Stimulated activated CD4-positive, alpha-beta T cell treated with anti-CD3 and anti-CD28 coated beads, Interleukin-15, amount 100 ng/mL, for 48 hours (primary cell): ENCODE measurements at regions not wholly inside any gene's neighbourhood (a gene's known extent, or its start where the extent isn't known, plus 50 kb on each side); places are given as distances from the start of the nearest gene placed in this dataset.

ENCODE experiments used
- DNase-seq, 2 donors: peaks; one replicate each; pipeline ENCODE4 v3.0.0-alpha.2; 2020; ENCODE audit warnings: low read depth in 2 of 2

DNA sequence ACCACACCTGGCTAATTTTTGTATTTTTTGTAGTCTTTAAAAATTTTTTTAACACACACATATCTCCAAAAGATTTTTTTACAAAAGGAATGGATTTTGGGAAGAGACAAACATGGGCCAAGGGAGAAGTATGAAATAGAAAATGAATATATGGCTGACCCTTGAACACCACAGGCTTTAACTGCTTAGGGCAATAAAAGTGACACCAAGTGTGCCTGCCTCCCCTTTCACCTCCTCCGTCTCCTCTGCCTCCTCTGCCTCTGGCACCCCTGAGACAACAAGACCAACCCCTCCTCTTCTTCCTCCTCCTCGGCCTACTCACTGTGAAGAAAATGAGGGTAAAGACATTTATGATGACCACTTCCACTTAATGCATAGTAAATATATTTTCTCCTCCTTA lies 483.9 kb downstream of the KDM4C start:
- no peak for DNase-seq

DNA sequence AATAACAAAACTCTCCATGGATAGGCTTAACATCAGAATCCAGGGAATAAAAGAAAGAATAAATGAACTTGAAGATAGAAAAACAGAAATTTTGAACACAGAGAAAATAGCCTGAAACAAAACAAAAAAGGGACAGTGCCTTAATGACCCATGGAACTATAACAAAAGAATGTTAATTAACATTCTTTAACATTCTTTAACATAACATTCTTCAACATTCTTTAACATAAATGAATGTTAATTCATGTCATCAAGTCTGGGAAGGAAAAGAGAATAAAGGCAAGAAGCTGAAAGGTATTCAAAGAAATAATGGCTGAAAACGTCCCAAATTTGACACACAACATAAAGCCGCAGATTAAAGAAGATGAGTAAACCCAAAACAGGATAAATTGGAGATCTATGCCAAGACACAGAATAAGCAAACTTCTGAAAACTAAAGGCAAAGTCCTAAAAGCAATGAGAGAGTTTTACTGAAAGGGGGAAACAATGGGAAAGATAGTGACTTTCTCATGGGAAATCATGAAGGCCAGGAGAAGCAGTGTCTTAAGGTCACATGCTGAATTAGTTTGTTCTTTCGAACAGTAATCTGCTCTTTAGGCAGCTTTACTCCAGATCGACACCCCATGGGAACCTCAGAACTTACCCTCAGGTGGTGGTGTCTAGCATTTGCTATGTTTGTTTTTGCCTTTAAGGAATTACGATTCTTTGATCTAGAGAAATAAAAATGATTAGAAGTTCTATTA lies 483.0 kb downstream of the KDM4C start:
- no peak for DNase-seq

DNA sequence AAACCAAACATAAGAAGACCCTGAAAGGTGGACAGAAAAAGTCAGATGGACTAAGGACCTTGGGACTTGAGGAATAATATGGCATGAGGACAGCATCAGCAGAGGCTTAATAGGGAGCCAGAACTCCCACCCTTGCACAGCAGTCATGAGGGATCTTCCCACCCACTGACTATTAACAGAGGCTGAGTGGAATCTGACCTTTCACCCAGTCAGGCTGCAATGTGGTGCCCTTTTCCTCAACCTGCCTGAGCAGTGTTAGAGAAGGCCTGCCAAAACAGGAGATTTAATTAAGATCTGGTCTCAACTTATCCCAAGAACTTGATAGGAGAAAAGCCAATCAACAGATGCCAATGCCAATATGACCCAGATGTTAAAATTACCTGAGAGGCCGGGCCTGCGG lies 481.9 kb downstream of the KDM4C start:
- DNase-seq, result no peak

DNA sequence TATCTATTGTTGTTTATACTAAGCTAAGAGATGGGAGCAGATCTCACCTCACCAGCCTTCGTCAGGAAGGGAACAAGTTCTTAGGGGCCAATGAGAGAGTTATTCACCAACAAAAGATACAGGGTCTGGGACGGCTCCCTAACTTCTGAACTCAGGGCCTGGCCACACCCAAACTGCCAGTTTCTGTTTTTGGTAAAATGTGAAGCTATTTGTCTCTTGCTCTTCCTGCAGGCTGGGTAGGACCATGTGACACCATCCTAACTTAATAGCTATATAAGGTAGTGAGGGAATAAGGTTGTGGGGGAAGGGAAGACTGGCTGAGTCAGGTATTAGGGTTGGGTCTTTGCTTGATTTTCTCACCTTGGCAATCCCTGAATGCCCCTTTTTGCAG lies 480.5 kb downstream of the KDM4C start:
- no peak for DNase-seq

DNA sequence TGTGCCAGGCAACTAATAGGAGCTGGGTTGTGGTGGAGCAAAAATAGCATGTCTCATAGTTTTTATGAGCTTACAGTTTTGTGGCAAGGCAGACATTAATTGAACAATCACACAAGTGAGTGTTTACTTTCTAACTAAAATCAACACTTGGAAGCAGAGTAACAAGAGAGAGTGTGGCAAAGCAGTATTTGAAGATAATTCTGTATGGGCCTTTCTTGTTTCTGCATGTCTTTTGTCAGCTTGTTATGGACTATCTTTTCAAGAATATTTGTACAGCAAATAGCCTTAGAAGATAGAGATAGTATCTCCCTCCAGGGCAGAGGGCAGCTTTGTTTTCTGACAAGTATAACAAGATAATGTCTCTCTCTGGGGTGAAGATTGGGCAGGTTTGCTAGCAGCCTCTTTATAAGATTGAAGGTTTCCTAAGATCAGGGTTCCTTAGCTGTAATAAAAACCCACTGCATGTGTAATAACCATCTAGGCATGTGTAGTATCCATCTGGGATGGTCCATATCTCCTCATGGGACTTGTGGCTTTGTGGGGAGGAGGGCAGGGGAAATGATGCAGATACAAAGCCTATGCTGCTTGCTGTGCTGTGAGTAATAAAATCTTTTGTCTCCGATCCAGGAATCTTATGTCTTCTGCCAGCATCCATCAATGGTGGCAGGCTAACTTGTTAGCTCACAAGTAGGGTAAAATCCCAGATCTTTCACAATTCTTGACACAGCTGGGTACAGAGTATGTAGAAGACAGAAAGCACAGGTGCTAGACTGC lies 479.9 kb downstream of the KDM4C start:
- DNase-seq, result no peak

DNA sequence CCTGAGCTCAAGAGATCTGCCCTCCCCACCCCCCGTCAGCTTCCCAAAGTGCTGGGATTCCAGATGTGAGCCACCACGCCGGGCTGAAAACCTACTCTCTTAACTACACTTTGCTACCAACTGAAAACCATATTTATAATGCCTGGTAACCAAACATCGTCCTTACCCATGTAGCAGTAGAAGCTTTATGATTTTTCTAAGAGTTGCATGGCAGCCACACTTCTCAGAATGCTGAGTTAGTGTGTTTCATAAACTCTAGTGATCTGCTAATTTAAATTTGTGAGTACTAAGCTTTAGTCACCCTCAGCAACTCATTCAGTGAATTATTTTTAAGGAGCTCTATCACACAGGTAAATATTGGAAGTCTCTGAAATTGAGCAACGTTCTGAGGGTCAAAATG lies 478.4 kb downstream of the KDM4C start:
- DNase-seq, result no peak

DNA sequence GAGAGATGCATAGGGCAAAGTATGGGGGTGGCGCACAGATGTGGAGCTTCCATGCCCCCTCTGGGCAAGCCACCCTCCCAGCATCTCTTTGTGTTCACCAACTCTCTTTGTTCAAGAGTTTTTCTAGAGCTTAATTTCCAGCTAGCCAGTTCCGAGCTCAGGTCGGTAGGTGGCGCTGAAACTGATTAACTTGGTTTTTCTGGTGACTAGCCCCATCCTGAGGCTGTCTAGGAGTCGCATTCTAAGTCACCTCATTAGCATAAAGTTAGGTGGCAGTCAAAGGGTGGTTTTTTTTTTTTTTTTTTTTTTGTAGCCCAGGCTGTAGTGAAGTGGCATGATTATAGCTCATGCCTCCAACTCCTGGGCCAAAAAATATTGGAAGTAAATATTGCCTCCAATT lies 476.4 kb downstream of the KDM4C start:
- peak; percentile 17 to 31 for DNase-seq

DNA sequence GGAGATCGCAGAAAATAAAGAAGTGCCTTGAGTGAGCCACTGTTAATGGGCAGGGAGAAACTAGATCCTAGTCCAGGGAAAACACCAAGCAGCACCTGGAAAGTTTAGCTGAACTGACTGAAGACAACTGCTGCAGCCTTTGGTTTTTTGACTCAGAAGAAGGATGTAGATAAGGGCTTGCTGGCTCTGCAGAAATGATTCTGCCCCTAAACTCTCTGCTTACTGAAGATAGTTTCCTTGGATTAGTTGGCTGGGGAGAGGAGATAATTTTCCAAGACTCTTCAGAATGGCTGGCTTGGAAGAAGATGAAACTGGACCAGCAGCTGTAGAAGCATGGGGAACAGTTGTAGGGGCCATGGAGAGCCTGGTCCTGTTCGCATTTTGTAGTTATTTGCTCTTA lies 471.8 kb downstream of the KDM4C start:
- DNase-seq, result no peak

DNA sequence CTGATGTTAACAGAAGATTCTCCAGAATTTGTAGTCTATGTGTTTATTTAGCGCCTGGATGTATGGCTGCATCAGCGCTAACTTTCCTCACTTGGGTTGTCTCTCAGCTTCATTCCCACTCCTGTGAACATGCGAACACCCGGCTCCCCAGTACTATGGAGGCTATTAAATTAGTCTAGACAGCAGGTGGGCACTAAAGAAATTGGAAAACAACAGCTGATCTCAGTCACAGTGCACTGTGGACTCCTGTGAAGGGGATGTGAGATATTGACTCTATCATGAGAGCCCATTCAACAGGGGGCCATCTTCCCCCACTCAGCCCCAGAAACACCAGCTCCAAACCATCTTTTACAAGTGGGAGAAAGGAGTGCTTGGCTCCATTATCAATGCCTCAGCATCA lies 471.0 kb downstream of the KDM4C start:
- DNase-seq, result no peak

DNA sequence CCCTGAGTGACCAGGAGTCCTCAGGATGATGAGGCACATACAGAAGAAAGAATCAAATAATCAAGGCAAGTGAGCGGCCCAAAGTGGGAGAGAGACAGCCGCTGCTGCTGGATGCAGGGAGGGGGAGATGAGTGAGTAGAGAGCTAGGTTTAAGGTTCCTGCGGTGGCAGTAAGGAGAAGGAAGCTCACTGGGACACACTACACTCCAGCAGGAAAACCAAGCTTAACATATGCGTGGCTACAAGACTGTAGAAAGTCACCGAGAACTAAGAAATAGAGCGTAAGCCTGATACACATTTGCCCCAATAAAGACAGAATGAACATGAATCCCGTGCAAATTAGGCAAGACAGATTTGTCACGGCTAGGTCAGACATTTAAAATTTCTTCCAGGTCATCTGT lies 470.2 kb downstream of the KDM4C start:
- no peak for DNase-seq

DNA sequence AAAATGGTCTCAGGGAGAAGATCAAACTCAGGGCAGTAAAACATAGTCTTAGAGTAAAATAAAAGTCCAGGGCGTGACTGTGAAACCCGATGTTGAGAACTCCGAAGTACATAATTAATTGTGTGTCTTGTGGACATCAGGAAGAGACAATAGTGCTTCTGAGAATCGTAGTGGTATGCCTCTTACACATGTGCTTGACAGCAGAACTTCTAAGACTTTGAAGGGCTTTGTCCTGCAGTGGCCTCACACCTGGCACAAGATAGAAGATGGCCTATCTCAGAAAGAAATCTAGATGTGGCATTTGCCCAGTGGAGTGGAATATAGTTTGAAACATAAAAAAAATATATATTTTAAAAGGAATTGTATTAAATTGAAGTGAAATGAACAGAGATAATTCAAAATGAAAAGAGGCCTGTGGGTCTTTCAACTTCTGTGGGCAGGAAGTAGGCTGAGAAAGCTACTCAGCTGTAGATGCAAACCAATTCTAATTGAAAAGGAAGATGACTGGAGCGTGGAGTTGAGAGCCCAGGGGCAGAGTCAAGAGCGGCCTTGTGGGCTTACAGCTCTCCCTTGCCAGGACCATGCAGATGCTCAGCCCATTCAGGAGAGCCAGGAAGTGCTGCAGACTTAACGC lies 468.4 kb downstream of the KDM4C start:
- no peak for DNase-seq
